ENCODE measurements at regions not wholly inside any gene's neighbourhood (a gene's known extent, or its start where the extent isn't known, plus 50 kb on each side); places are given as distances from the start of the nearest gene placed in this dataset.

DNA sequence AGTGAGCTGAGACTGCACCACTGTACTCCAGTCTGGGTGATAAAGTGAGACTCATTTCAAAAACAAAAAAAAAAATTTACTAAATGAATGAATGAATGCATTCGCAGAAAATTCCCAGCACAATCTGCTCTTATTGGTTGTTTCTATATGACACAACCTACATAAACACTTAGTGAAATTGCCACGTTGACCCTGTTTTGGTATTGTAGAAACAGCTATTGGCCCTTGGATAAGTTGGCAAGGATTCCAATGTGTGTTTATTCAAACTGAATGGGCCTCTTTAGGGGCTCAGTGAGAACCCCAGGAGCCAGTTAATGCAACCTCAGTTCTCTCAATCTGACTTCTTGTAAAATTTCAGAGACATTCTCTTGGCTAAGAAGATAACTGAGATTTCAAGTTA, 66.0 kb downstream of the HHEX start:
- Histone ChIP-seq H3K27me3 (ENCODE audit: insufficient read depth, low read length) (no peaks in the 10 kb centered on the region), H3K4me3 (ENCODE audit: insufficient read depth, low read depth, low read length) (no peak overlapping the region), H3K36me3 (ENCODE audit: insufficient read depth, low read length) (no peaks in the 10 kb centered on the region), H3K79me2 (ENCODE audit: insufficient read depth, low read length) (no peaks in the 10 kb centered on the region), H3K4me1 (ENCODE audit: insufficient read depth, low read length) (peaks cover 10% of the 10 kb centered on the region), H3K9me3 (ENCODE audit: insufficient read depth, low read depth, low read length) (no peaks in the 10 kb centered on the region), H3K4me2 (ENCODE audit: low read length) (no peak overlapping the region), H3K27ac (ENCODE audit: low read depth, low read length) (no peak overlapping the region), H3K9ac (ENCODE audit: low read length) (no peak overlapping the region), H2AFZ (ENCODE audit: low read depth, low read length) (no peak overlapping the region), H4K20me1 (ENCODE audit: insufficient read depth, low read length) (no peaks in the 10 kb centered on the region)
- no peaks in the 10 kb centered on the region for H3K36me3 Mint-ChIP-seq (ENCODE audit: low read depth, unreplicated experiment)
- FAIRE-seq = no peak
- DNase-seq (ENCODE audit: low read depth) = no peak
- H3K27ac Mint-ChIP-seq (ENCODE audit: unreplicated experiment) = no peak overlapping the region
- no peak for TF ChIP-seq EZH2 (IDR thresholded peaks at IDR 0.05; ENCODE audit: insufficient read depth, low read length)
- TF ChIP-seq, protein P1, sequence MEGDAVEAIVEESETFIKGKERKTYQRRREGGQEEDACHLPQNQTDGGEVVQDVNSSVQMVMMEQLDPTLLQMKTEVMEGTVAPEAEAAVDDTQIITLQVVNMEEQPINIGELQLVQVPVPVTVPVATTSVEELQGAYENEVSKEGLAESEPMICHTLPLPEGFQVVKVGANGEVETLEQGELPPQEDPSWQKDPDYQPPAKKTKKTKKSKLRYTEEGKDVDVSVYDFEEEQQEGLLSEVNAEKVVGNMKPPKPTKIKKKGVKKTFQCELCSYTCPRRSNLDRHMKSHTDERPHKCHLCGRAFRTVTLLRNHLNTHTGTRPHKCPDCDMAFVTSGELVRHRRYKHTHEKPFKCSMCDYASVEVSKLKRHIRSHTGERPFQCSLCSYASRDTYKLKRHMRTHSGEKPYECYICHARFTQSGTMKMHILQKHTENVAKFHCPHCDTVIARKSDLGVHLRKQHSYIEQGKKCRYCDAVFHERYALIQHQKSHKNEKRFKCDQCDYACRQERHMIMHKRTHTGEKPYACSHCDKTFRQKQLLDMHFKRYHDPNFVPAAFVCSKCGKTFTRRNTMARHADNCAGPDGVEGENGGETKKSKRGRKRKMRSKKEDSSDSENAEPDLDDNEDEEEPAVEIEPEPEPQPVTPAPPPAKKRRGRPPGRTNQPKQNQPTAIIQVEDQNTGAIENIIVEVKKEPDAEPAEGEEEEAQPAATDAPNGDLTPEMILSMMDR (IDR thresholded peaks at IDR 0.05; ENCODE audit: insufficient read depth, low read depth, low read length) = no peak
- no peaks in the 10 kb centered on the region for H3K9me3 Mint-ChIP-seq (ENCODE audit: unreplicated experiment)
- no peak overlapping the region for H3K4me3 Mint-ChIP-seq (ENCODE audit: unreplicated experiment)
- H3K4me1 Mint-ChIP-seq (ENCODE audit: low read depth, unreplicated experiment) = no peaks in the 10 kb centered on the region
- peaks cover 2% of the 10 kb centered on the region for H3K27me3 Mint-ChIP-seq (ENCODE audit: low read depth, unreplicated experiment)

- Histone ChIP-seq H3K4me1 (ENCODE audit: insufficient read depth, low read length) (peaks cover 11% of the 10 kb centered on the region), H3K9ac (ENCODE audit: low read length) (no peak overlapping the region), H3K4me2 (ENCODE audit: low read length) (no peak overlapping the region), H3K27ac (ENCODE audit: low read depth, low read length) (no peak overlapping the region), H3K79me2 (ENCODE audit: insufficient read depth, low read length) (no peaks in the 10 kb centered on the region), H3K4me3 (ENCODE audit: insufficient read depth, low read depth, low read length) (no peak overlapping the region), H3K36me3 (ENCODE audit: insufficient read depth, low read length) (no peaks in the 10 kb centered on the region), H3K9me3 (ENCODE audit: insufficient read depth, low read depth, low read length) (no peaks in the 10 kb centered on the region), H2AFZ (ENCODE audit: low read depth, low read length) (no peak overlapping the region), H3K27me3 (ENCODE audit: insufficient read depth, low read length) (no peaks in the 10 kb centered on the region), H4K20me1 (ENCODE audit: insufficient read depth, low read length) (no peaks in the 10 kb centered on the region)
- no peak for TF ChIP-seq EZH2 (IDR thresholded peaks at IDR 0.05; ENCODE audit: insufficient read depth, low read length)
- TF ChIP-seq, protein P1 (IDR thresholded peaks at IDR 0.05; ENCODE audit: insufficient read depth, low read depth, low read length) = no peak
- no peaks in the 10 kb centered on the region for H3K36me3 Mint-ChIP-seq (ENCODE audit: low read depth, unreplicated experiment)
- H3K9me3 Mint-ChIP-seq (ENCODE audit: unreplicated experiment) = no peaks in the 10 kb centered on the region
- H3K4me3 Mint-ChIP-seq (ENCODE audit: unreplicated experiment) = no peak overlapping the region
- no peaks in the 10 kb centered on the region for H3K4me1 Mint-ChIP-seq (ENCODE audit: low read depth, unreplicated experiment)
- H3K27me3 Mint-ChIP-seq (ENCODE audit: low read depth, unreplicated experiment) = no peaks in the 10 kb centered on the region
- DNase-seq (ENCODE audit: low read depth) (no peak), FAIRE-seq (no peak)
- H3K27ac Mint-ChIP-seq (ENCODE audit: unreplicated experiment) = no peak overlapping the region
Observed at GRCh38 chr10:92756201-92757065, 66.7 kb downstream of the HHEX start.
